ENCODE measurements at regions not wholly inside any gene's neighbourhood (a gene's known extent, or its start where the extent isn't known, plus 50 kb on each side); places are given as distances from the start of the nearest gene placed in this dataset.

DNA sequence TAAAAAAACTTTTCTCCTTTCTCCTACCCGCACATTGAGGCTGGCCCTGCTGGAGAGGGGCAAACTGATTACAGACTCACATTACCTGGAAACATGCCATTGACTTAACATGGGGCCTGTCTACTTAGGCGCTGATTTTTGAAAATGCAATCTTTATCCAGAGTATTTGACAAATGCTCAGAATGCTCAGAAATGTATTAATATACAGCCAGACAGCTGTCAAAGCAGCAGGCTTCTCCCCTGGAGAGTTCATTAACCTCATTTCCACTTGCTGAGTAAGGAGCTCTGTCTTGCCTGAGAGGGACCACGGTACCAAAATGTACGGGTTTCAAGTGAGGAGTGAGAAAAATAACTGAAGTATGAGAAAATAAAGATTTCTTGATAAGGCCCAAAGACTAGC is 95.7 kb downstream of the PAX1 start (continued):
- TF ChIP-seq, protein P1, sequence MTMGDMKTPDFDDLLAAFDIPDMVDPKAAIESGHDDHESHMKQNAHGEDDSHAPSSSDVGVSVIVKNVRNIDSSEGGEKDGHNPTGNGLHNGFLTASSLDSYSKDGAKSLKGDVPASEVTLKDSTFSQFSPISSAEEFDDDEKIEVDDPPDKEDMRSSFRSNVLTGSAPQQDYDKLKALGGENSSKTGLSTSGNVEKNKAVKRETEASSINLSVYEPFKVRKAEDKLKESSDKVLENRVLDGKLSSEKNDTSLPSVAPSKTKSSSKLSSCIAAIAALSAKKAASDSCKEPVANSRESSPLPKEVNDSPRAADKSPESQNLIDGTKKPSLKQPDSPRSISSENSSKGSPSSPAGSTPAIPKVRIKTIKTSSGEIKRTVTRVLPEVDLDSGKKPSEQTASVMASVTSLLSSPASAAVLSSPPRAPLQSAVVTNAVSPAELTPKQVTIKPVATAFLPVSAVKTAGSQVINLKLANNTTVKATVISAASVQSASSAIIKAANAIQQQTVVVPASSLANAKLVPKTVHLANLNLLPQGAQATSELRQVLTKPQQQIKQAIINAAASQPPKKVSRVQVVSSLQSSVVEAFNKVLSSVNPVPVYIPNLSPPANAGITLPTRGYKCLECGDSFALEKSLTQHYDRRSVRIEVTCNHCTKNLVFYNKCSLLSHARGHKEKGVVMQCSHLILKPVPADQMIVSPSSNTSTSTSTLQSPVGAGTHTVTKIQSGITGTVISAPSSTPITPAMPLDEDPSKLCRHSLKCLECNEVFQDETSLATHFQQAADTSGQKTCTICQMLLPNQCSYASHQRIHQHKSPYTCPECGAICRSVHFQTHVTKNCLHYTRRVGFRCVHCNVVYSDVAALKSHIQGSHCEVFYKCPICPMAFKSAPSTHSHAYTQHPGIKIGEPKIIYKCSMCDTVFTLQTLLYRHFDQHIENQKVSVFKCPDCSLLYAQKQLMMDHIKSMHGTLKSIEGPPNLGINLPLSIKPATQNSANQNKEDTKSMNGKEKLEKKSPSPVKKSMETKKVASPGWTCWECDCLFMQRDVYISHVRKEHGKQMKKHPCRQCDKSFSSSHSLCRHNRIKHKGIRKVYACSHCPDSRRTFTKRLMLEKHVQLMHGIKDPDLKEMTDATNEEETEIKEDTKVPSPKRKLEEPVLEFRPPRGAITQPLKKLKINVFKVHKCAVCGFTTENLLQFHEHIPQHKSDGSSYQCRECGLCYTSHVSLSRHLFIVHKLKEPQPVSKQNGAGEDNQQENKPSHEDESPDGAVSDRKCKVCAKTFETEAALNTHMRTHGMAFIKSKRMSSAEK (CRISPR knock-in tag; IDR thresholded peaks at IDR 0.05; ENCODE audit: borderline replicate concordance) = no peak

DNA sequence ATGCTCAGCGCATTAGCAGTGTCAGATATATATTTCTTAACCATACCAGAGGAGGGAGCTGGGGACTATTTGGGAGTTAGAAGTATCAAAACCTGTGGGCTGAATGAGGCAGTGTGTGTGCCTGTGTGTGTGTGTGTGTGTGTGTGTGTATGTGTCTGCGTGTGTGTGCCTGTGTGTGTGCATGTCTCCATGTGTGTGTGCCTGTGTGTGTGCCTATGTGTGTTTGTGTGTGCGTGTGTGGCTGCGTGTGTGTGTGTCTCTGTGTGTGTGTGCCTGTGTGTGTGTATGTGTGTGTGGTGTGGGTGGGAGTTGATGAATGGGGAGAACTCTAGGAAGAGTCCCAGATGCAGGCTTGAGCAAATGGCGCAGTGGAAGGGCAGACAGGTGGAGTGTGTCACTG is 92.9 kb downstream of the PAX1 start:
- POLR2A ChIA-PET = no interaction called here
- no peaks in the 10 kb centered on the region for H3K36me3 Mint-ChIP-seq
- CTCF ChIA-PET = interaction anchor here (1.1 kb wide), 1 partner anchor 31 kb away, joined by 3 read pairs; no protein-coding TSS in a partner anchor
- no peaks in the 10 kb centered on the region for H3K4me1 Mint-ChIP-seq
- no peak overlapping the region for H3K27ac Mint-ChIP-seq
- no peak for TF ChIP-seq CBFB (CRISPR knock-in tag; IDR thresholded peaks at IDR 0.05; ENCODE audit: low read depth)
- TF ChIP-seq ZNF263 (CRISPR knock-in tag; IDR thresholded peaks at IDR 0.05; ENCODE audit: low read depth) = no peak
- TF ChIP-seq SMAD4 (CRISPR knock-in tag; IDR thresholded peaks at IDR 0.05) = no peak
- no peak for TF ChIP-seq ZNF416 (CRISPR knock-in tag; IDR thresholded peaks at IDR 0.05)
- TF ChIP-seq FOXK1 (CRISPR knock-in tag; IDR thresholded peaks at IDR 0.05) = no peak
- TF ChIP-seq, protein P2, sequence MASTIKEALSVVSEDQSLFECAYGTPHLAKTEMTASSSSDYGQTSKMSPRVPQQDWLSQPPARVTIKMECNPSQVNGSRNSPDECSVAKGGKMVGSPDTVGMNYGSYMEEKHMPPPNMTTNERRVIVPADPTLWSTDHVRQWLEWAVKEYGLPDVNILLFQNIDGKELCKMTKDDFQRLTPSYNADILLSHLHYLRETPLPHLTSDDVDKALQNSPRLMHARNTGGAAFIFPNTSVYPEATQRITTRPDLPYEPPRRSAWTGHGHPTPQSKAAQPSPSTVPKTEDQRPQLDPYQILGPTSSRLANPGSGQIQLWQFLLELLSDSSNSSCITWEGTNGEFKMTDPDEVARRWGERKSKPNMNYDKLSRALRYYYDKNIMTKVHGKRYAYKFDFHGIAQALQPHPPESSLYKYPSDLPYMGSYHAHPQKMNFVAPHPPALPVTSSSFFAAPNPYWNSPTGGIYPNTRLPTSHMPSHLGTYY (CRISPR knock-in tag; IDR thresholded peaks at IDR 0.05) = no peak
- no peak for TF ChIP-seq MXD4 (CRISPR knock-in tag; IDR thresholded peaks at IDR 0.05; ENCODE audit: borderline replicate concordance)
- TF ChIP-seq GABPB1 (CRISPR knock-in tag; IDR thresholded peaks at IDR 0.05) = no peak
- TF ChIP-seq, protein P3, sequence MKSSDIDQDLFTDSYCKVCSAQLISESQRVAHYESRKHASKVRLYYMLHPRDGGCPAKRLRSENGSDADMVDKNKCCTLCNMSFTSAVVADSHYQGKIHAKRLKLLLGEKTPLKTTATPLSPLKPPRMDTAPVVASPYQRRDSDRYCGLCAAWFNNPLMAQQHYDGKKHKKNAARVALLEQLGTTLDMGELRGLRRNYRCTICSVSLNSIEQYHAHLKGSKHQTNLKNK (CRISPR knock-in tag; IDR thresholded peaks at IDR 0.05) = no peak
- TF ChIP-seq, protein P4, sequence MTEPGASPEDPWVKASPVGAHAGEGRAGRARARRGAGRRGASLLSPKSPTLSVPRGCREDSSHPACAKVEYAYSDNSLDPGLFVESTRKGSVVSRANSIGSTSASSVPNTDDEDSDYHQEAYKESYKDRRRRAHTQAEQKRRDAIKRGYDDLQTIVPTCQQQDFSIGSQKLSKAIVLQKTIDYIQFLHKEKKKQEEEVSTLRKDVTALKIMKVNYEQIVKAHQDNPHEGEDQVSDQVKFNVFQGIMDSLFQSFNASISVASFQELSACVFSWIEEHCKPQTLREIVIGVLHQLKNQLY (CRISPR knock-in tag; IDR thresholded peaks at IDR 0.05) = no peak
- no peak for TF ChIP-seq TEAD4 (CRISPR knock-in tag; IDR thresholded peaks at IDR 0.05)
- no peak for TF ChIP-seq RELA (CRISPR knock-in tag; IDR thresholded peaks at IDR 0.05; ENCODE audit: borderline replicate concordance)
- no peak for TF ChIP-seq ZNF671 (CRISPR knock-in tag; IDR thresholded peaks at IDR 0.05)
- TF ChIP-seq ETV6 (CRISPR knock-in tag; IDR thresholded peaks at IDR 0.05) = no peak
- TF ChIP-seq, protein P5, sequence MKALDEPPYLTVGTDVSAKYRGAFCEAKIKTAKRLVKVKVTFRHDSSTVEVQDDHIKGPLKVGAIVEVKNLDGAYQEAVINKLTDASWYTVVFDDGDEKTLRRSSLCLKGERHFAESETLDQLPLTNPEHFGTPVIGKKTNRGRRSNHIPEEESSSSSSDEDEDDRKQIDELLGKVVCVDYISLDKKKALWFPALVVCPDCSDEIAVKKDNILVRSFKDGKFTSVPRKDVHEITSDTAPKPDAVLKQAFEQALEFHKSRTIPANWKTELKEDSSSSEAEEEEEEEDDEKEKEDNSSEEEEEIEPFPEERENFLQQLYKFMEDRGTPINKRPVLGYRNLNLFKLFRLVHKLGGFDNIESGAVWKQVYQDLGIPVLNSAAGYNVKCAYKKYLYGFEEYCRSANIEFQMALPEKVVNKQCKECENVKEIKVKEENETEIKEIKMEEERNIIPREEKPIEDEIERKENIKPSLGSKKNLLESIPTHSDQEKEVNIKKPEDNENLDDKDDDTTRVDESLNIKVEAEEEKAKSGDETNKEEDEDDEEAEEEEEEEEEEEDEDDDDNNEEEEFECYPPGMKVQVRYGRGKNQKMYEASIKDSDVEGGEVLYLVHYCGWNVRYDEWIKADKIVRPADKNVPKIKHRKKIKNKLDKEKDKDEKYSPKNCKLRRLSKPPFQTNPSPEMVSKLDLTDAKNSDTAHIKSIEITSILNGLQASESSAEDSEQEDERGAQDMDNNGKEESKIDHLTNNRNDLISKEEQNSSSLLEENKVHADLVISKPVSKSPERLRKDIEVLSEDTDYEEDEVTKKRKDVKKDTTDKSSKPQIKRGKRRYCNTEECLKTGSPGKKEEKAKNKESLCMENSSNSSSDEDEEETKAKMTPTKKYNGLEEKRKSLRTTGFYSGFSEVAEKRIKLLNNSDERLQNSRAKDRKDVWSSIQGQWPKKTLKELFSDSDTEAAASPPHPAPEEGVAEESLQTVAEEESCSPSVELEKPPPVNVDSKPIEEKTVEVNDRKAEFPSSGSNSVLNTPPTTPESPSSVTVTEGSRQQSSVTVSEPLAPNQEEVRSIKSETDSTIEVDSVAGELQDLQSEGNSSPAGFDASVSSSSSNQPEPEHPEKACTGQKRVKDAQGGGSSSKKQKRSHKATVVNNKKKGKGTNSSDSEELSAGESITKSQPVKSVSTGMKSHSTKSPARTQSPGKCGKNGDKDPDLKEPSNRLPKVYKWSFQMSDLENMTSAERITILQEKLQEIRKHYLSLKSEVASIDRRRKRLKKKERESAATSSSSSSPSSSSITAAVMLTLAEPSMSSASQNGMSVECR (CRISPR knock-in tag; IDR thresholded peaks at IDR 0.05; ENCODE audit: borderline replicate concordance) = no peak
- DNase-seq (ENCODE audit: low spot score) = no peak
- H3K27me3 Mint-ChIP-seq (ENCODE audit: low read depth) = no peaks in the 10 kb centered on the region; the same call in 1 of the 2 replicates
- H3K4me3 Mint-ChIP-seq = no peak overlapping the region
- no peak for ATAC-seq
- H3K9me3 Mint-ChIP-seq = peaks cover 7% of the 10 kb centered on the region
